Loucy (cell line): ENCODE measurements at regions not wholly inside any gene's neighbourhood (a gene's known extent, or its start where the extent isn't known, plus 50 kb on each side); places are given as distances from the start of the nearest gene placed in this dataset.

Source experiments
- EZH2phosphoT487 ChIP-seq: fragments of 200-600 bp; IDR thresholded peaks from 2 replicates; pipeline ENCODE4 v1.6.1; 2018; ENCODE audit warnings: antibody characterized with exemption, mild to moderate bottlenecking, moderate library complexity, borderline replicate concordance
- TF ChIP-seq, protein P1 (sequence below): fragments of 200-600 bp; sonication (generic); conservative IDR thresholded peaks from 2 replicates; pipeline ENCODE4 v1.5.1; 2014; ENCODE audit warnings: mild to moderate bottlenecking, antibody characterized with exemption, low read length

DNA sequence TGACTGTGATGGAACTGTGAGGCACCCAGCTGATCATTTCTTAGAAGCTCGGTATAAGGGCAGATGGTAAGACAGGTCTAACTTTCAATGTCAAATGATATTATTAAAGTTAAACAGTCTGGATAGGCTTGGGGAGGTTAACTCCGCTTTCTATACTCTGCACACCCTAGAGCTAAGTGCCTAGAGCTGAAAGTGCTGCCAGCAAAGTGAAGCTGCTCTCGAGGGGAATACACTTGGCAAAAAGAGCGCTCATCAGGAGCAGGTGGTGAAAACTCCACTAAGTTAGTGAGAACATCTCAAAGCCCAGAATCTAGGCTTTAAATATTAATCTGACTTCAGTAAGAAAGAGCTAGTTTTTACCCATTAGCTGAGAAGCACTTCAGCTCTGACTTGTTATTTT is 349.6 kb upstream of the SLC30A5 start:
- TF ChIP-seq, protein P1, sequence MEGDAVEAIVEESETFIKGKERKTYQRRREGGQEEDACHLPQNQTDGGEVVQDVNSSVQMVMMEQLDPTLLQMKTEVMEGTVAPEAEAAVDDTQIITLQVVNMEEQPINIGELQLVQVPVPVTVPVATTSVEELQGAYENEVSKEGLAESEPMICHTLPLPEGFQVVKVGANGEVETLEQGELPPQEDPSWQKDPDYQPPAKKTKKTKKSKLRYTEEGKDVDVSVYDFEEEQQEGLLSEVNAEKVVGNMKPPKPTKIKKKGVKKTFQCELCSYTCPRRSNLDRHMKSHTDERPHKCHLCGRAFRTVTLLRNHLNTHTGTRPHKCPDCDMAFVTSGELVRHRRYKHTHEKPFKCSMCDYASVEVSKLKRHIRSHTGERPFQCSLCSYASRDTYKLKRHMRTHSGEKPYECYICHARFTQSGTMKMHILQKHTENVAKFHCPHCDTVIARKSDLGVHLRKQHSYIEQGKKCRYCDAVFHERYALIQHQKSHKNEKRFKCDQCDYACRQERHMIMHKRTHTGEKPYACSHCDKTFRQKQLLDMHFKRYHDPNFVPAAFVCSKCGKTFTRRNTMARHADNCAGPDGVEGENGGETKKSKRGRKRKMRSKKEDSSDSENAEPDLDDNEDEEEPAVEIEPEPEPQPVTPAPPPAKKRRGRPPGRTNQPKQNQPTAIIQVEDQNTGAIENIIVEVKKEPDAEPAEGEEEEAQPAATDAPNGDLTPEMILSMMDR: no peak
- no peak for TF ChIP-seq EZH2phosphoT487
